ENCODE measurements at regions not wholly inside any gene's neighbourhood (a gene's known extent, or its start where the extent isn't known, plus 50 kb on each side); places are given as distances from the start of the nearest gene placed in this dataset.

DNA sequence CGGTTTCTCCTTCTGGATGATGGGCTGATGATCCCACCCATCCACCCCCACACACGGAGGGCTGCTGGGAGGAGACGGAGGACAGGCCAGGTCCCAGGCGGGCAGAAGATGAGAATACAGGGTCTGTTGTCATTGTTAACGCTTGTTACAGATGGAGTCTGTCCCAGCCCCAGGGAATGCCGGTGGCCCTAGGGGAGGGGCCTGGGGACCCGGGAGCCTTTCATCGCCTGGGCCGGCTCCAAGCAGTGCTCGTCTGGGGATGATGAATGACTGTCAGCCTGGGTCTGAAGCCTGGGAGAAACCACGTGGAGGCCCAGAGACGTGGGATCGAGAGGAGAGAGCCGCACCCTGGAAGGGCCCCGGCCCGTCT lies 69.2 kb downstream of the UNCX start:
- TF ChIP-seq CTCF (IDR thresholded peaks at IDR 0.05) (no peak), POLR2A (IDR thresholded peaks at IDR 0.05) (no peak), EP300 (IDR thresholded peaks at IDR 0.05) (no peak)

Measured in gastroesophageal sphincter (tissue), 3 donors.